HG03354 (cell line): ENCODE measurements at regions not wholly inside any gene's neighbourhood (a gene's known extent, or its start where the extent isn't known, plus 50 kb on each side); places are given as distances from the start of the nearest gene placed in this dataset.
"Not testable (repeated sequence)": the region's sequence is repeated elsewhere in the genome, so short reads cannot be mapped to it uniquely, and the experiment has no call there.

Experiments used
- ATAC-seq: cut with Tn5 transposase; IDR thresholded peaks from one replicate; pipeline ENCODE4 v1.9.1; 2021; ENCODE audit warnings: mild to moderate bottlenecking; ENCODE audit not compliant: unreplicated experiment, poor library complexity, severe bottlenecking

DNA sequence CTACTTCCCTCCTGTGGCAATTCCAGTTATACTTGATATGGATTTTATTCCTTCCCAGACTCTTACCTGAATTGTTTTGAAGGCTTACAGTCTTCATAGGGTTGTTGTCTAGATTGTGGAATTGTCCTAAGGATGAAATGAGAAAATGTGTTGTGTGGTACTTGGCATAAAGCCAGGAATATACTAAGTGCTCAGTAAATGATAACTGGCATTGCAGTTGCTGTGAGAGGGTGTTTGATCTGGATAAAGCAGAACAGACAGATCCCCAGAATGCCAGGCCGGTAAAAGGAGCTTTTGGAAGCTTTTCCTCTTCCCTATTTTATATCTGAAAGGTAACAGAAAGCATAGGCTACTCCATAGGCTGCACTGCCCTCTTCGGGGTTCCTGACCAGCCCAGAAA is 78.4 kb upstream of the IKBKE start:
- ATAC-seq: not testable (repeated sequence)

GRCh38 chr1:206397501-206397900 is 72.8 kb upstream of the IKBKE start:
- ATAC-seq: not testable (repeated sequence)

GRCh38 chr1:206398261-206398660 is 72.0 kb upstream of the IKBKE start:
- not testable (repeated sequence) for ATAC-seq

- ATAC-seq: not testable (repeated sequence)
These were observed 66.5 kb upstream of the IKBKE start for GRCh38 chr1:206403612-206404307.

- ATAC-seq: not testable (repeated sequence)
These were observed 65.8 kb upstream of the IKBKE start for GRCh38 chr1:206404309-206405027.

GRCh38 chr1:206405282-206405681 is 65.0 kb upstream of the IKBKE start:
- ATAC-seq: not testable (repeated sequence)

GRCh38 chr1:206408371-206409288 is 61.6 kb upstream of the IKBKE start:
- ATAC-seq: not testable (repeated sequence)

GRCh38 chr1:206411321-206411720 is 59.0 kb upstream of the IKBKE start:
- ATAC-seq: no peak

- ATAC-seq: no peak
These were observed 54.3 kb upstream of the IKBKE start for GRCh38 chr1:206415942-206416341.

DNA sequence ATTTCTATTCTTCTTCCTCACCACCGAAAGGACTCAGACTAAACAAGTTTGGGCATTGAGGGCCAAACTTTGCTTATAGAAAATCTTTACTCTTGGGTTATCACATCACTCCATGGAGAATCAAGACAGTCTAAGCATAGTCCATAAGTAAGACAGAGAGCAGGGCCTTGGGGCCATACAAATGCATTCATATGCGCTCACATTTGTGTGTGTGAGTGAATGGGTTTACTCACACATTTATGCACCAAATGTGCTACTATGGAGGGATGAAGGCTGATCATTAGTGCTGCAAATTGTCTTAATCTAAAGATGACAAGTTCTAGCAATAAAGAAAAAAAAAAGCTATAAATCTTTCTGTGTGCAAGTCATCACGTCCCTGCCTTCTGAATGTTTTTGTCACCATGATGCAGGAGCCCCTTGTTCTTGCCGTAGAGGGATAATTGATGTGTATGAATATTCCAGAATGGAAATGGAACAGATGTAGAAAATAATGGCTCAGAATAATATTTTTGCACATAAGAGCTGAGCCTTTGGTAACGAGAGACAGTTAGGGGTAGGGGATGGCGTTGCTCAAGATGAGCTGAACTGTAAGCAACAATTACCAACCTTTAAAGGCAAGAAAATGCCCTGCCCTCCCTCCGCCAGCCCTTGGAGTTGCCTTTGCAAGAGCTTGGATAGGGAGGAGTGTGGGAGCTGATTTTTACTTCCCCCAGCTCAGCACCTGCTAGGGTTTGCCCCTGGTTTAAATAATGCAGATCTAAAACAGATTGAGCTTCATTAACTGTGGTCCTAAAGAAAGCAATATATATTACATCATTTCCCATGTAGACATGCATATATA is 52.3 kb upstream of the IKBKE start:
- no peak for ATAC-seq

- ATAC-seq: no peak
These were observed 51.0 kb upstream of the IKBKE start for GRCh38 chr1:206419250-206419649.

GRCh38 chr1:206419783-206420182 is 50.5 kb upstream of the IKBKE start:
- ATAC-seq: no peak

- ATAC-seq: no peak
These were observed 49.8 kb upstream of the IKBKE start for GRCh38 chr1:206420471-206420870.
